ENCODE measurements at regions not wholly inside any gene's neighbourhood (a gene's known extent, or its start where the extent isn't known, plus 50 kb on each side); places are given as distances from the start of the nearest gene placed in this dataset.

- FAIRE-seq (no peak), DNase-seq (ENCODE audit: extremely low read depth in 1 of 4, low spot score in 3 of 4) (no peak), ATAC-seq (no peak)
- Histone ChIP-seq H3K9me3 (replicated peaks; ENCODE audit: control insufficient read depth, insufficient read depth, low read depth, low read length) (peaks cover 2% of the 10 kb centered on the region; the same call in 1 of the 2 replicates), H3K4me3 (no peak overlapping the region), H3K36me3 (ENCODE audit: control insufficient read depth, insufficient read depth, low read length) (no peaks in the 10 kb centered on the region), H3K9me1 (ENCODE audit: control insufficient read depth, insufficient read depth, low read length) (no peaks in the 10 kb centered on the region), H3K79me2 (ENCODE audit: control insufficient read depth, insufficient read depth, low read length) (no peaks in the 10 kb centered on the region), H3K27me3 (ENCODE audit: control insufficient read depth in 2 of 2, insufficient read depth in 2 of 2, low read length in 2 of 2) (no peaks in the 10 kb centered on the region), H3K4me1 (replicated peaks in 1 of 2; ENCODE audit: control insufficient read depth in 2 of 2, insufficient read depth in 2 of 2, low read length in 2 of 2) (peaks cover 0 to 9% of the 10 kb centered on the region in 2 experiments; a peak in 1 of 5 replicates), H2AFZ (ENCODE audit: low read depth, low read length) (no peak overlapping the region), H4K20me1 (replicated peaks; ENCODE audit: control insufficient read depth, insufficient read depth, low read length) (no peaks in the 10 kb centered on the region), H3K4me2 (ENCODE audit: insufficient read depth, low read length) (no peak overlapping the region), H3K9ac (ENCODE audit: insufficient read depth in 1 of 2, low read depth in 2 of 2, low read length in 2 of 2) (no peak overlapping the region), H3K27ac (ENCODE audit: extremely low read depth, low read depth, low read length) (no peak overlapping the region)
- 28% methylated on average over 3 of the region's 3 CpGs for WGBS (ENCODE audit: insufficient coverage, low coverage, missing lambda C conversion rate)
- TF ChIP-seq NR3C1 (CRISPR knock-in tag; IDR thresholded peaks at IDR 0.05) (no peak), FOXM1 (IDR thresholded peaks at IDR 0.05; ENCODE audit: low read depth) (no peak), FOXM1 (CRISPR knock-in tag; IDR thresholded peaks at IDR 0.05; ENCODE audit: low read depth) (no peak), PCBP2 (IDR thresholded peaks at IDR 0.05; ENCODE audit: low read depth, low read length, poor library complexity, severe bottlenecking) (no peak), CREB1 (IDR thresholded peaks at IDR 0.05) (no peak), CREB1 (CRISPR knock-in tag; IDR thresholded peaks at IDR 0.05) (no peak), MYNN (IDR thresholded peaks at IDR 0.05) (no peak), MYNN (CRISPR knock-in tag; IDR thresholded peaks at IDR 0.05) (no peak), FOSL1 (tag; conservative IDR thresholded peaks at IDR 0.05) (no peak), ZNF347 (CRISPR knock-in tag; IDR thresholded peaks at IDR 0.05; ENCODE audit: low read depth) (no peak), ZNF253 (CRISPR knock-in tag; conservative IDR thresholded peaks at IDR 0.05) (no peak), ATF7 (IDR thresholded peaks at IDR 0.05) (no peak), TCF7 (IDR thresholded peaks at IDR 0.05; ENCODE audit: borderline replicate concordance) (no peak), TAF9B (IDR thresholded peaks at IDR 0.05; ENCODE audit: partially characterized antibody) (no peak), SAFB (IDR thresholded peaks at IDR 0.05; ENCODE audit: borderline replicate concordance, low read depth, low read length) (no peak), ZNF232 (CRISPR knock-in tag; IDR thresholded peaks at IDR 0.05) (no peak), FOXK2 (conservative IDR thresholded peaks at IDR 0.05 in 1 of 2, IDR thresholded peaks at IDR 0.05 in 1 of 2; ENCODE audit: low read depth in 2 of 2) (no peak), ZNF197 (CRISPR knock-in tag; IDR thresholded peaks at IDR 0.05; ENCODE audit: low read depth) (no peak), DNMT1 (IDR thresholded peaks at IDR 0.05) (no peak), NCOR1 (IDR thresholded peaks at IDR 0.05) (no peak)
- TF ChIP-seq, protein P1, sequence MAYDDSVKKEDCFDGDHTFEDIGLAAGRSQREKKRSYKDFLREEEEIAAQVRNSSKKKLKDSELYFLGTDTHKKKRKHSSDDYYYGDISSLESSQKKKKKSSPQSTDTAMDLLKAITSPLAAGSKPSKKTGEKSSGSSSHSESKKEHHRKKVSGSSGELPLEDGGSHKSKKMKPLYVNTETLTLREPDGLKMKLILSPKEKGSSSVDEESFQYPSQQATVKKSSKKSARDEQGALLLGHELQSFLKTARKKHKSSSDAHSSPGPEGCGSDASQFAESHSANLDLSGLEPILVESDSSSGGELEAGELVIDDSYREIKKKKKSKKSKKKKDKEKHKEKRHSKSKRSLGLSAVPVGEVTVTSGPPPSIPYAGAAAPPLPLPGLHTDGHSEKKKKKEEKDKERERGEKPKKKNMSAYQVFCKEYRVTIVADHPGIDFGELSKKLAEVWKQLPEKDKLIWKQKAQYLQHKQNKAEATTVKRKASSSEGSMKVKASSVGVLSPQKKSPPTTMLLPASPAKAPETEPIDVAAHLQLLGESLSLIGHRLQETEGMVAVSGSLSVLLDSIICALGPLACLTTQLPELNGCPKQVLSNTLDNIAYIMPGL (CRISPR knock-in tag; IDR thresholded peaks at IDR 0.05): no peak
- in situ Hi-C loops (cut with MboI) (no loop called here), intact Hi-C loops (cut with micrococcal nuclease) (no loop called here)
- no TSS peak for BruUV-seq (replicated peaks)
- ChIA-PET CTCF (ENCODE audit: low intra/inter-chr PET ratio) (no interaction called here), POLR2A (interaction anchor here (0.6 kb wide), 1 partner anchor 874 kb away, joined by 3 read pairs; no protein-coding TSS in a partner anchor)
Measured at GRCh38 chr12:65607401-65607841, 216.9 kb upstream of the HMGA2 start.
